Vagina (tissue), 2 donors: ENCODE measurements at regions not wholly inside any gene's neighbourhood (a gene's known extent, or its start where the extent isn't known, plus 50 kb on each side); places are given as distances from the start of the nearest gene placed in this dataset.

Experiments
- CTCF ChIP-seq, 3 experiments: fragments of 450-650 bp in 2 of 3; fragments of 200-600 bp in 1 of 3; sonication (generic) in 1 of 3; IDR thresholded peaks; one replicate each; pipeline ENCODE4 v1.5.1; 2017 to 2019; ENCODE audit warnings: antibody characterized with exemption in 3 of 3, mild to moderate bottlenecking in 2 of 3, moderate library complexity in 2 of 3
- POLR2AphosphoS5 ChIP-seq, 2 donors: sonication (generic); formaldehyde crosslinking; IDR thresholded peaks; one replicate each; pipeline ENCODE4 v1.9.0; 2017; ENCODE audit warnings: antibody characterized with exemption in 2 of 2, mild to moderate bottlenecking in 2 of 2, low read depth in 1 of 2; ENCODE audit not compliant: insufficient read depth in 1 of 2

GRCh38 chr10:64771253-64772050, 1250.3 kb downstream of the REEP3 start:
- TF ChIP-seq CTCF (IDR thresholded peaks at IDR 0.05) = no peak
- no peak for TF ChIP-seq POLR2AphosphoS5 (IDR thresholded peaks at IDR 0.05; ENCODE audit: insufficient read depth in 1 of 2, low read depth in 1 of 2)
